ENCODE measurements at regions not wholly inside any gene's neighbourhood (a gene's known extent, or its start where the extent isn't known, plus 50 kb on each side); places are given as distances from the start of the nearest gene placed in this dataset.

- DNase-seq (ENCODE audit: low spot score), result no peak
- Histone ChIP-seq H3K36me3 (no peaks in the 10 kb centered on the region), H3K9me3 (no peaks in the 10 kb centered on the region), H3K27ac (no peak overlapping the region), H3K27me3 (no peaks in the 10 kb centered on the region), H3K4me3 (no peak overlapping the region), H3K4me1 (peaks cover 0 to 7% of the 10 kb centered on the region in 2 donors)
- TF ChIP-seq CTCF (IDR thresholded peaks at IDR 0.05), result no peak
Observed at GRCh38 chr10:33385015-33385414, 50.5 kb upstream of the NRP1 start.

Data from right atrium auricular region (tissue), 2 donors.